NCI-H146 (cell line): ENCODE measurements at regions not wholly inside any gene's neighbourhood (a gene's known extent, or its start where the extent isn't known, plus 50 kb on each side); places are given as distances from the start of the nearest gene placed in this dataset.
"Not testable (repeated sequence)": the region's sequence is repeated elsewhere in the genome, so short reads cannot be mapped to it uniquely, and the experiment has no call there.

ENCODE experiments used
- DNase-seq: peaks from one replicate; lab custom pipeline; 2025; lab: John Stamatoyannopoulos, UW

- not testable (repeated sequence) for DNase-seq
Observed at GRCh38 chr16:70014915-70015314, 63.8 kb downstream of the CLEC18A start.

DNA sequence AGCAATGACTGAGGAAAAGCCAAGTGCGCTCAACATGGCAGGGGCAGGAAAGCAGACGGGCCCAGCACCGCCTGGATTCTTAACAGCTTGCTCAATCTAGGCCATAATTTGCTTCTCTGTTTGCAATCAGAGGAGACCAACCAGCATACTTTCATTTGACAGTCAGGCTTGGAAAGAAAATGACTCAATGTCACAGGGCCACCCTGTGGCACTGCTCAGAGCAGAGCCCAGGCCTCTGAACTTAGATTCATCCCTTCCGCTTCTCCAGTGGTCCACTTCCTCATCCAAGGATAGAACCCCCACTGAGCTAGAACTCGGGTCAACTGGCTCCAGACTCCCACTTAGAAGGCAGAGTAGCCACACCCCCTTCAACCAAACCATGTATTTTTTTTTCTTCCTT lies 65.6 kb downstream of the CLEC18A start:
- not testable (repeated sequence) for DNase-seq

DNA sequence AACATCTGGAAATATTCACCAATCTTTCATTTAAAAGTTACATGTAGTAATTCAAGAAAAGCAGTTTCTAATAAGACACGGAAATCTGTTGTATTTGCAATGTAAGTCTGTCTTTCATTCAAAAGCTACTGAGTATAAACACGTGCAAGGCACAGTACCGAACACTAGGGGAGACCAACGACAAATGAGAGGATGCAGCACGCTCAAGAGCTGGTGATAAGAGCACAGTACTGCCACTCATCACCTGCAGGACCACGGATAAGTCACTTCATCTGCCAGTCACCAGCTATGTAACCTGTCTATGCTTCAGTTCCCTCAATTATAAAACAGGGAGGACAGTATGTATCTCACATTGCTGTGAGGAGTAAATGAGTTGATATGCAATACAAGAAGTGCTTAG lies 67.1 kb downstream of the CLEC18A start:
- DNase-seq = peak; percentile 1

DNA sequence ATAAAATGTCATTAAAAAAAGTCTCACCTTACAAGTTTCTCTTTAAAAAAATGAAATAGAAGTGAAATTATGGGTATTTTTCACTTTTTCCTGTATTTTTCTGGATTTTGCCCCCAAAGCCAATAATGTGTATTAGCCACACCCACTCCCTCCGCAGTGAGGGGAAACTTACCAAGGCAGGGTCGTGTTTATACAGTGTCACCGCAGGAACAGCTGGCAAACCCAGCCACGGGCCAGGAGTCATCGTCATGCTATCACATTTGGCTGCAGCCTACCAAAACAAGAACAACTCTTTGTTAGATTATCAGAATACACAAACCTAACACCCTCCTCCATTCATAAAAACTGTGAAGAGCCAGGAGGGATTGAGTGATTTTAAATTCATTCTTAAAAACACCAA lies 72.1 kb downstream of the CLEC18A start:
- DNase-seq = not testable (repeated sequence)

GRCh38 chr16:70023956-70024355 lies 72.8 kb downstream of the CLEC18A start:
- not testable (repeated sequence) for DNase-seq

DNA sequence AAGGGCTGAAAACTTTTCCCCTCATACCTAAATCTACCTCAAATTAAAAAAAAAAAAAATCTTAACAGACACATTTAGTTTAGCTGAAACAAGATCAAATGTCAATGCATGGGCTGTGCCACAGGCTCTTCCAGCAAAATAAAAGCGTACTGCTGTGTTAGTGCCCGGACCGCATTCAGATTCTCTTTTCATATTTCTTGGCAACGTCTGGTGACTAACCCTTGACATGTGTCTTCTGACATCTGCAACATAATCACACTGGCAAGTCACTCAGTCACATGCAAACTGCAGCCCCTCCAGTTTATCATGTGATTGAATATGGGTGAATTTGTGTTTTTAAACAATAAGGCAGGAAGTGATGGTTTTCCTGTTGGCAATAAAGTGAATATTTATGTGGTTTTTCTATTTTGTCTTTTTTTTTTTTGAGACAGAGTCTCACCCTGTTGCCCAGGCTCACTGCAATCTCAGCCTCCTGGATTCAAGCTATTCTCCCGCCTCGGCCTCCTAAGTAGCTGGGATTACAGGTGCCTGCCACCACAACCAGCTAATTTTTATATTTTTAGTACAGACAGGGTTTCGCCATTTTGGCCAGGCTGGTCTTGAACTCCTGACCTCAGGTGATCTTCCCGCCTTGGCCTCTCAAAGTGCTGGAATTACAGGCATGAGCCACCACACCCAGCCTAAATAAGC lies 75.2 kb downstream of the CLEC18A start:
- not testable (repeated sequence) for DNase-seq

- not testable (repeated sequence) for DNase-seq
Observed at GRCh38 chr16:70032906-70033305, 81.2 kb upstream of the PDPR start.

- DNase-seq = not testable (repeated sequence)
Observed at GRCh38 chr16:70037913-70038312, 76.2 kb upstream of the PDPR start.

- not testable (repeated sequence) for DNase-seq
Observed at GRCh38 chr16:70040554-70040953, 73.6 kb upstream of the PDPR start.

DNA sequence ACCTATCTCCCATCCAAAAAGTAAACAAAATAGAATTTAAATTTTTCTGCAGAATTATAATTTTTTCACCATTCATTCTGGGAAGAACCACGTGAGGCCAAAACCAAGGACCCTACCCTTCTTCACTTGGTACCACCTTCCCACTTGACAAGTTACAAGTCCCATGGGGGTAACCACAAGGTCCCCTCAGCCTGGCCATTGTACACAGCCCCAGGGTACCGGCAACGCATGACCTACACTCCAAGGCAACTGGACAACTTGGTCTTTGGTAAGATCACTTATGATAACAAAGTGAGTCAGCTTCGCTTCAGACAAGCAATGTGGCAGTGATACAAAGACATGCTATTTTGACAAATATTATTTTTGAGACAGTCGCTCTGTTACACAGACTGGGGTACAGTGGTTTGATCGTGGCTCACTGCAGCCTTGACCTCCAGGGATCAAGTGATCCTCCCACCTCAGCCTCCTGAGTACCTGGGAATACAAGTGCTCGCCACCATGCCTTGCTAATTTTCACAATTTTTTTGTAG lies 70.5 kb upstream of the PDPR start:
- DNase-seq = not testable (repeated sequence)

GRCh38 chr16:70046560-70046959 lies 67.6 kb upstream of the PDPR start:
- not testable (repeated sequence) for DNase-seq

GRCh38 chr16:70048083-70048482 lies 66.0 kb upstream of the PDPR start:
- DNase-seq = not testable (repeated sequence)

DNA sequence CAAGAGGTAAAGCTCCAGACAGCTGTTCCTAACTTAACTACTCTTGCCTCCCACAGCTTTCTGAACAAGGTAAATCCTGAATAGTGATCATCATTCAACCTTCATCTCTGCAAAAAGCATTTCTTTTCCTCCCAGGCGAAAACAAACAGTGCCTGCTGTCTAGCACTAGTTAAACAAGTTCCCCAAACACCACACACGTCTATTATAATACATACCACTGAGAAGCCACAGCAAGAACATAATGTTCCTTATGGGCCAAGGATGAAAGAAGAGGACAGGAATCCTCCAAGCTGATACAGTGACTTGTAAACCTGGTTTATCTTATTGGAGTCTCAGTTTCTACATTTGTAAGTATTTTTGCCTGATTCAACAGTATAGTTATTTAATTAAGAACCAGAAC lies 56.1 kb upstream of the PDPR start:
- DNase-seq = not testable (repeated sequence)

- DNase-seq = not testable (repeated sequence)
Observed at GRCh38 chr16:70059429-70059828, 54.7 kb upstream of the PDPR start.

DNA sequence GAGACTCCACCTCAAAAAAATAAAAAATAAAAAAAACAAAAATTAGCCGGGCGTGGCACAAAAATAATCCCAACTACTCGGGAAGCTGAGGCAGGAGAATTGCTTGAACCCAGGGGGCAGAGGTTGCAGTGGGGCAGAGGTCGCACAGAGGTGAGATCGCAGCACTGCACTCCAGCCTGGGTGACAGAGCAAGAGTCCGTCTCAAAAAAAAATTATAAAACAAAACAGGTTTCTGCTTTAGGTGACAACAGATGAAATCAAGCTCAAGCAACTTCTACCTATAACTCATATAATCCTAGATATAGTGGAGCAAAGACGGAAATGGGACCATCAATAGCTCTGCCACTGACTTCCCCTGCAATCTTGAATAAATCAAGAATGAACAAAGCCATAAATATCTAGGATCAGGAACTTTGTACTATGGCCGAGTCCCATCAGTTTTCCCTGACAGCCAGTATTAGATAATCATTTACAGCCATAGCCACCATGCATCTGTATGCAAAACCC lies 53.6 kb upstream of the PDPR start:
- not testable (repeated sequence) for DNase-seq

GRCh38 chr16:70061671-70062218 lies 52.4 kb upstream of the PDPR start:
- DNase-seq = not testable (repeated sequence)

DNA sequence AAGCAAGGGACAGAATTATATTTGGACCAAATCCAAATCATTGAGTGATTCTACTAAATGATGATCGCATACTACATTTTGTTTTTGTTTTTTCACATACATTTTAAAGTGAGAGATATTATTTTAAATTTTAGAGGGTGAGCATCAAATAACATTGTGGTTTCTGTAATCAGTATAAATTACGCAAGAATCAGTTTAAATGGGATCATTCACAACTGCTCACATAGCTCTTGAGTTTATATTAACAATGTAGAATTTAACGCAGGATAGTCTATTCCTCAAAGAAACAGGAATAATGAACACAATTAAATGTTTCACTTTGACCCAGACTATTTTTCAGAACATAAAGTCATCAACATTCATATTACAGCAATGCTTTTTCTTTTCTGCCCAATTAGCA lies 51.2 kb upstream of the PDPR start:
- DNase-seq = not testable (repeated sequence)
